ENCODE measurements at regions not wholly inside any gene's neighbourhood (a gene's known extent, or its start where the extent isn't known, plus 50 kb on each side); places are given as distances from the start of the nearest gene placed in this dataset.
A peak's percentile ranks its signal among the peaks of the same experiment; 100 is the strongest.

DNA sequence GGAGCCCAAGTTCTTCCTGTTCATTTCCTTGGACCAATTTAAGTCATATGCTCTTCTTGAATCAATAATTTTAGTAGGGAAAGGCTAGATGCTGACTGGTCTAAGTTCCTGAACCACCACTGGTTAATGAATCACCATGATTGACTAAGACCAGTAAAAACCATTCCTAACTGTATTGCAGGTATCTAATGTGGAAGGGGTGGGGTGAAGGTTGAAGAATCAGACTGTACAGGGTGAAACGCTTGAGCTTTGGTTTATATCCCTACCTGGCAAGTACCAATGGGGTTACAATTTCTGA, 100.1 kb downstream of the DYRK2 start (continued):
- TF ChIP-seq NPAS2 (CRISPR knock-in tag; IDR thresholded peaks at IDR 0.05; ENCODE audit: borderline replicate concordance) = no peak
- TF ChIP-seq MAZ (IDR thresholded peaks at IDR 0.05; ENCODE audit: borderline replicate concordance, low read depth, low read length) = no peak
- TF ChIP-seq EHMT2 (IDR thresholded peaks at IDR 0.05; ENCODE audit: low read depth) = no peak
- no peak for TF ChIP-seq ATOH8 (CRISPR knock-in tag; IDR thresholded peaks at IDR 0.05; ENCODE audit: low read depth)
- no peak for TF ChIP-seq ZC3H11A (IDR thresholded peaks at IDR 0.05)
- TF ChIP-seq SREBF2 (IDR thresholded peaks at IDR 0.05) = no peak

DNA sequence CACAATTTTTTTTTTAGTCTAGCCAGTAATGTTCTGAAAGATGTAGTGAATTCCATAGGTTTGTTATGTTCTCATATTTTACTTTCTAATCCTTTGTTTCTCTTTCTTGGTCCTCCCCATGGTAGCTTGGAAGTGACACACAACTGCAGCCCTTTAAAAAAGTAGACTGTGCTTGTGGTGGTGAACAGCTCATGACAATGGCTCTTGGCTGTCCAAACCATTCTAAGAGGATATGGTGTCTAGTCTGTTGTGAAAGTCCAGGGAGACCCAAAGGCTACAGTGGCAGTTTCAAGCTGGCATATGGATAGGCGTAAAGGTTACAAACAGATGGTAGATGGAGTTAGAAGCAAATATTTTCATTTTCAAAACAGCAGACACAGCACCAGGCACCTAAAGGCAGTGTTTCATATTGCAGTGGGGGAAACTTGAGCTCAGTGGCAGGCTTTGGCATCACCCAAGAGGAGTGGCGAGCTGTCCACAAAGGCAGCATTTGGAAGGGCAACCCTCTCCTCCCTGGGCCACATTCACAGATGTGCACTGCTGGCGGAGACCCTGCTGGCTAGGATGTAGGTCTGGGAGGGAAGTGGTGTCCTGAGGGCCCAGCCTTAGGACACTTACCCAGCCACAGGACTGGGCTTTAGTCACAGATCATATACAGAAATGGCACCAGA, 102.1 kb downstream of the DYRK2 start:
- FAIRE-seq (no peak), DNase-seq (ENCODE audit: low read depth in 1 of 2, low spot score in 1 of 2) (no peak), ATAC-seq (no peak)
- TF ChIP-seq RAD21 (conservative IDR thresholded peaks at IDR 0.05 in 1 of 2, IDR thresholded peaks at IDR 0.05 in 1 of 2) (no peak), NFE2L2 (conservative IDR thresholded peaks at IDR 0.05; ENCODE audit: low read length) (no peak), CHD2 (IDR thresholded peaks at IDR 0.05; ENCODE audit: low read length, partially characterized antibody) (no peak), EHMT2 (IDR thresholded peaks at IDR 0.05; ENCODE audit: low read depth) (no peak), GATA3 (IDR thresholded peaks at IDR 0.05; ENCODE audit: borderline replicate concordance) (no peak), EP300 (IDR thresholded peaks at IDR 0.05) (no peak), FOSL2 (IDR thresholded peaks at IDR 0.05) (no peak), FOSL2 (CRISPR knock-in tag; IDR thresholded peaks at IDR 0.05) (no peak), RNF2 (IDR thresholded peaks at IDR 0.05; ENCODE audit: borderline replicate concordance, low read depth) (no peak), NPAS2 (CRISPR knock-in tag; IDR thresholded peaks at IDR 0.05; ENCODE audit: borderline replicate concordance) (no peak), NR3C1 (IDR thresholded peaks at IDR 0.05) (no peak), KDM1A (IDR thresholded peaks at IDR 0.05; ENCODE audit: low read depth) (no peak)
- TF ChIP-seq, protein P1, sequence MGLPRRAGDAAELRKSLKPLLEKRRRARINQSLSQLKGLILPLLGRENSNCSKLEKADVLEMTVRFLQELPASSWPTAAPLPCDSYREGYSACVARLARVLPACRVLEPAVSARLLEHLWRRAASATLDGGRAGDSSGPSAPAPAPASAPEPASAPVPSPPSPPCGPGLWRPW (IDR thresholded peaks at IDR 0.05) = no peak
- no peaks in the 10 kb centered on the region for H3K9me3 ChIP-seq
- peaks cover 28% of the 10 kb centered on the region for H3K4me1 ChIP-seq
- no peak overlapping the region for H3K4me3 ChIP-seq
- H3K27ac ChIP-seq = no peak overlapping the region
- POLR2A ChIA-PET = no interaction called here
- 92% methylated on average over 3 of the region's 3 CpGs for WGBS (ENCODE audit: missing lambda C conversion rate)
- CTCF ChIA-PET = no interaction called here
- no peak overlapping the region for H3K4me2 ChIP-seq

DNA sequence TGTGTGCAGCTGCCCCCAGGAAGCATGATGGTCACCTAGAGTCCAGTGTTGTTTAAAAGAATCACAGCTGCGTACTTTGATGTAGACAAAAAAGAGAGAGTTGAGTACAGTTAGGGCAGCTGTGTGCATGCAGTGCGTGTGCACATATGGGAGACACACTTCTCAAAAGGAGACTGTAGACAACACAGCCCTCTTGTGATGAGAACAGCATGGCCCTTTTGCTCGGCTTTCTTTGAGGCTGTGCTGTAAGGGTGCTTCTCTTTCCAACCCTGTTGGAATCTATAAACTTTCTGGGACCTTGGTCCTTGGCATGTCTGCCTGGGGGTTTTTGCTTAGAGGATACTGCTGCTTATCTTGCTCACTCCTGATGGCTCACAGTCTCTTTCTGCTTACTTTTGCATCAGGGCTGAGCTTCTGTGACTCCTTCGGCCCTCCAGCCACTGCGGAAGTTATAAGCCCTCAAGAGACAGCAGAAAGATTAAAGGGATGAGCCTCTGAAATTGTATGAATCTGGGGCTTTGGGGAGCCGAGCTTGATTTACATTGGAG, 102.9 kb downstream of the DYRK2 start:
- no peaks in the 10 kb centered on the region for H3K9me3 ChIP-seq
- no peak overlapping the region for H3K4me3 ChIP-seq
- CTCF ChIA-PET = no interaction called here
- WGBS (ENCODE audit: missing lambda C conversion rate) = 87% methylated on average over 6 of the region's 6 CpGs
- no peak overlapping the region for H3K4me2 ChIP-seq
- no peak for FAIRE-seq
- peaks cover 28% of the 10 kb centered on the region for H3K4me1 ChIP-seq
- no peak overlapping the region for H3K27ac ChIP-seq
- TF ChIP-seq MAX (IDR thresholded peaks at IDR 0.05) (no peak), POLR2A (IDR thresholded peaks at IDR 0.05; ENCODE audit: low read length) (no peak), JUN (IDR thresholded peaks at IDR 0.05) (no peak), EHF (CRISPR knock-in tag; IDR thresholded peaks at IDR 0.05) (no peak), BHLHE40 (IDR thresholded peaks at IDR 0.05; ENCODE audit: low read depth, low read length) (no peak), KDM5A (IDR thresholded peaks at IDR 0.05) (no peak)
- ATAC-seq = no peak
- no peak for DNase-seq (ENCODE audit: low read depth in 1 of 2, low spot score in 1 of 2)
- POLR2A ChIA-PET = no interaction called here

DNA sequence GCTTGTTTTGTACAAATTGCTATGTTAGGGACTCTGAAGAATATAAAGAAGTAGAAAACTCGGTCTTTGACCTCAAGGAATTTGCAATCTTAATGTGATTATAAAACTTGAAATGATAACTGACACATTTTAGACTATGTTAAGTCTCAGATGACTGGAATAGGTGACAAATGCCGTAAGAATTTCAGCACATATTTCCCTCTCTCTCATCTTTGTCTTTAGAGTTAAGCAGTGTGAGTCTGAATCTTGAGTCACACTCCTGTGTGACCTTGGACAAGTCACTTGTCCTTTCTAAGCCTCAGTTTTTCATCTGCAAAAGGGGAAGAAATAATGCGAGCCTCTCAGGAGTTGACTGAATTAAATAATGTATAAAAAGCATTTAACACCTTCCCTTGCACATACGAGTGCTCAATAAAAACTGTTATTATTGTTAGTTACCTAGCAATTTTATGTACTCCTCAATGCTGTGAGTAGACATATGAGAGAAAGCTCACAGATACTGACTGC, 103.7 kb downstream of the DYRK2 start:
- Histone ChIP-seq H3K4me2 (no peak overlapping the region), H3K9me3 (no peaks in the 10 kb centered on the region), H3K27ac (no peak overlapping the region), H3K4me1 (peaks cover 21% of the 10 kb centered on the region), H3K4me3 (no peak overlapping the region)
- ChIA-PET POLR2A (no interaction called here), CTCF (no interaction called here)
- FAIRE-seq (no peak), ATAC-seq (no peak), DNase-seq (ENCODE audit: low read depth in 1 of 2, low spot score in 1 of 2) (peak in 1 of 2 experiments; percentile 7)
- 61% methylated on average over 4 of the region's 4 CpGs for WGBS (ENCODE audit: missing lambda C conversion rate)
- TF ChIP-seq FOSL2 (IDR thresholded peaks at IDR 0.05) (no peak), FOSL2 (CRISPR knock-in tag; IDR thresholded peaks at IDR 0.05) (0 out of 2 replicates have a peak, but pooled peaks have one; percentile 10), HEYL (CRISPR knock-in tag; IDR thresholded peaks at IDR 0.05) (no peak), SMC3 (IDR thresholded peaks at IDR 0.05) (no peak), E2F6 (IDR thresholded peaks at IDR 0.05; ENCODE audit: borderline replicate concordance, low read depth) (no peak), TFCP2L1 (CRISPR knock-in tag; IDR thresholded peaks at IDR 0.05) (no peak), EHF (CRISPR knock-in tag; IDR thresholded peaks at IDR 0.05) (no peak), ESRRA (IDR thresholded peaks at IDR 0.05; ENCODE audit: borderline replicate concordance, low read length) (peak; percentile 91), ZSCAN20 (CRISPR knock-in tag; IDR thresholded peaks at IDR 0.05) (no peak), KDM5A (IDR thresholded peaks at IDR 0.05) (no peak), CEBPB (IDR thresholded peaks at IDR 0.05) (no peak), HOXB5 (CRISPR knock-in tag; IDR thresholded peaks at IDR 0.05) (no peak), EHMT2 (IDR thresholded peaks at IDR 0.05; ENCODE audit: low read depth) (no peak), POLR2AphosphoS2 (conservative IDR thresholded peaks at IDR 0.05; ENCODE audit: low read length) (no peak), EP300 (IDR thresholded peaks at IDR 0.05) (no peak), NR3C1 (IDR thresholded peaks at IDR 0.05) (no peak)

Data from A549 (cell line).